Left lung (tissue), 4 donors: ENCODE measurements at regions not wholly inside any gene's neighbourhood (a gene's known extent, or its start where the extent isn't known, plus 50 kb on each side); places are given as distances from the start of the nearest gene placed in this dataset.

Source experiments
- ATAC-seq: fragments of 200-7000 bp; cut with Tn5 transposase; one replicate; pipeline ENCODE4 v1.9.1; 2020; ENCODE audit warnings: moderate library complexity
- DNase-seq, 4 donors: peaks; one replicate each; pipeline ENCODE4 v3.0.0-alpha.2; 2013 to 2020
- H3K27ac ChIP-seq, 2 donors: fragments of 200-600 bp; sonication (generic) in 1 of 2; one replicate each; pipeline versions ENCODE4 v1.5.0 to v1.8.0; 2020 to 2021
- H3K27me3 ChIP-seq, 2 donors: fragments of 200-600 bp; sonication (generic) in 1 of 2; one replicate each; pipeline versions ENCODE4 v1.5.0 to v1.8.0; 2020 to 2021
- H3K36me3 ChIP-seq, 2 donors: fragments of 200-600 bp; sonication (generic) in 1 of 2; one replicate each; pipeline versions ENCODE4 v1.5.0 to v1.8.0; 2020 to 2021
- H3K4me1 ChIP-seq, 2 donors: fragments of 200-600 bp; one replicate each; pipeline ENCODE4 v1.8.0; 2021
- H3K4me3 ChIP-seq, 2 donors: fragments of 200-600 bp; sonication (generic) in 1 of 2; one replicate each; pipeline versions ENCODE4 v1.5.0 to v1.8.0; 2020 to 2021; ENCODE audit warnings: mild to moderate bottlenecking in 1 of 2
- H3K9me3 ChIP-seq, 2 donors: fragments of 200-600 bp; sonication (generic) in 1 of 2; one replicate each; pipeline versions ENCODE4 v1.5.0 to v1.8.0; 2020 to 2021
- intact Hi-C, 2 donors: fragments of 100-400 bp; cut with DNase I; formaldehyde crosslinking; loops; one replicate each; pipeline versions ENCODE4 v1.11.2 to v1.14.2; 2022
- TF ChIP-seq, protein P1 (sequence below), 2 donors: fragments of 200-600 bp; sonication (generic) in 1 of 2; IDR thresholded peaks; one replicate each; pipeline versions ENCODE4 v1.5.0 to v1.8.0; 2021; ENCODE audit warnings: antibody characterized with exemption in 2 of 2
- donor health status: DM: no; HTN: yes; CAD: no.
- donor health status: DM: no; HTN: no; CAD: no.

DNA sequence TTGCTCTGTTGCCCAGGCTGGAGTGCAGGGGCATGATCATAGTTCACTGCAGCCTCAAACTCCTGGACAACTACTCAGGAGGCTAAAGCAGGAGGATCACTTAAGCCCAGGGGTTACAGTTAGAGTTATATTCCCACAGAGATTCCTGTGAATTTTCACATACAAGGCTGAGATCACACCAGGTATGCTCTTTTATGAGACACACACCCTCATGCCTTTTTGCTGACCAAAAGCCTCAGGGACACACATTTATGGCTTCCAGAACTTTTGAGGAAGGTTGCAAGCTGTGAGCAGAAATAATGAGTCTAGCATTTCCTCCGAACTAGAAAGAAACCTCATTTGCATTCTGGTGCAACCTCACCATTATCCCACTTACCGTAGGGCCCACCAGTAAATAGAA is 370.5 kb upstream of the ARID1B start:
- H3K9me3 ChIP-seq, result no peaks in the 10 kb centered on the region
- no peak overlapping the region for H3K27ac ChIP-seq
- H3K27me3 ChIP-seq, result no peaks in the 10 kb centered on the region
- H3K4me1 ChIP-seq, result no peaks in the 10 kb centered on the region
- TF ChIP-seq, protein P1, sequence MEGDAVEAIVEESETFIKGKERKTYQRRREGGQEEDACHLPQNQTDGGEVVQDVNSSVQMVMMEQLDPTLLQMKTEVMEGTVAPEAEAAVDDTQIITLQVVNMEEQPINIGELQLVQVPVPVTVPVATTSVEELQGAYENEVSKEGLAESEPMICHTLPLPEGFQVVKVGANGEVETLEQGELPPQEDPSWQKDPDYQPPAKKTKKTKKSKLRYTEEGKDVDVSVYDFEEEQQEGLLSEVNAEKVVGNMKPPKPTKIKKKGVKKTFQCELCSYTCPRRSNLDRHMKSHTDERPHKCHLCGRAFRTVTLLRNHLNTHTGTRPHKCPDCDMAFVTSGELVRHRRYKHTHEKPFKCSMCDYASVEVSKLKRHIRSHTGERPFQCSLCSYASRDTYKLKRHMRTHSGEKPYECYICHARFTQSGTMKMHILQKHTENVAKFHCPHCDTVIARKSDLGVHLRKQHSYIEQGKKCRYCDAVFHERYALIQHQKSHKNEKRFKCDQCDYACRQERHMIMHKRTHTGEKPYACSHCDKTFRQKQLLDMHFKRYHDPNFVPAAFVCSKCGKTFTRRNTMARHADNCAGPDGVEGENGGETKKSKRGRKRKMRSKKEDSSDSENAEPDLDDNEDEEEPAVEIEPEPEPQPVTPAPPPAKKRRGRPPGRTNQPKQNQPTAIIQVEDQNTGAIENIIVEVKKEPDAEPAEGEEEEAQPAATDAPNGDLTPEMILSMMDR (IDR thresholded peaks at IDR 0.05), result no peak
- H3K4me3 ChIP-seq, result no peak overlapping the region
- DNase-seq (no peak), ATAC-seq (no peak)
- intact Hi-C loops, result no loop called here
- no peaks in the 10 kb centered on the region for H3K36me3 ChIP-seq

DNA sequence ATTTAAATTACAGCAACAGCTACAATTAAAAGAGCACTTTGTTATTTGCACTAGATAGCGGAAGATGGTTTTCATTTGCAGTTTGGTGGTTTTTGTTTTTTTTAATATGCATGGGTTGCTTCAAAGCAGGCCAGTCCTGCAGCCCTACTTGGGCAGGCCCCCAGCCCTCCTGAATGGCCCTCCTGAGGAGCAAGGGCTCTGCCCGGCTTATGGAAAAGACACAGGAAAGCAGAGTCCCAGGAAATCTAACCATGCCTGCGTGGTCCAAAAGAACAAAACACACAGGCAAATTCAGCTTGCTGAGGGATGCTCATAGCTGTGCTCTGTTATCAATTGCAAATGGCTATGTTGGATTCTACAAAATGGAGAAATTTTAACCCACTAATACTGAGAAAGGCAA is 371.1 kb upstream of the ARID1B start:
- H3K4me3 ChIP-seq, result no peak overlapping the region
- ATAC-seq, result no peak
- H3K27me3 ChIP-seq, result no peaks in the 10 kb centered on the region
- DNase-seq, result peak in 1 of 4 donors; percentile 41
- H3K36me3 ChIP-seq, result no peaks in the 10 kb centered on the region
- intact Hi-C loops, result no loop called here
- H3K4me1 ChIP-seq, result no peaks in the 10 kb centered on the region
- TF ChIP-seq, protein P1 (IDR thresholded peaks at IDR 0.05), result no peak
- H3K27ac ChIP-seq, result no peak overlapping the region
- H3K9me3 ChIP-seq, result no peaks in the 10 kb centered on the region

DNA sequence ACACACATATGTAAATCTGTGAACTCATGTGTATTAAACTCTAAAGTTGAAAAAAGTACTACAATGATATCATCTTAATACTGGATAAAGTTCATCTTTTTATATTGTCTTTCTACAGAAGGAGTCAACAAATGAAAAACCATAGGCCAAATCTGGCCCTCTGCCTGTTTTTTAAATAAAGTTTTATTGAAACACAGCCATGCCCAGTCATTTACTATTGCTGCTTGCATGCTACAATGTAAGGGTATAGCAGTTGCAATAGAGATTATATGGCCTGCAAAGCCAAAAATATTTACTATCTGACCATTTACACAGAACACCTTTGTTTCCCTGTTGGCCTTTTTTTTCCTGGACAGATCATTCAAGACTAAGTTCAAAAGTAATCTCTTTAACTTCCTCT is 374.6 kb upstream of the ARID1B start:
- no peak for ATAC-seq
- Histone ChIP-seq H3K9me3 (no peaks in the 10 kb centered on the region), H3K27me3 (peaks cover 0 to 5% of the 10 kb centered on the region in 2 donors), H3K36me3 (no peaks in the 10 kb centered on the region), H3K4me1 (no peaks in the 10 kb centered on the region), H3K27ac (no peak overlapping the region), H3K4me3 (no peak overlapping the region)
- intact Hi-C loops, result no loop called here
- no peak for DNase-seq
- TF ChIP-seq, protein P1 (IDR thresholded peaks at IDR 0.05), result no peak

DNA sequence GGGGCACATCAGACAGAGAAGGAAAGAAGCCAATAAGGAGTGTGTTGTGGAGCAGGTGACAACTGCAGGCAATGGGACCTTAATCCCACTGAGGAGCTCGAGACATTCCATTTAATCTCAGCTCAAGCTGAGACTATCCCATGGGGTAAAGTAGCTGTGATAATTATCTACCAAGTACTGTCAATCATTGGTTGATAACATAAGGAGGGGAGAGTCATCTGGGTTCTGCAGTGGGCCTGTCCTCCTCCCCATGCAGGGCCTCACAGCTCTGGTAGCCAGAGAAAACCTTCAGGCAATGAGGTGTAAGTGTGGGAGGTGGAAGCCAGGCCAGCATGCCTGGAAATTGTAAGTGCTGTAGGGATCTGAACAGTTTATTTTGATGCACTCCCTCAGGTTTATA is 375.0 kb upstream of the ARID1B start:
- intact Hi-C loops, result no loop called here
- no peak for ATAC-seq
- peaks cover 0 to 7% of the 10 kb centered on the region in 2 donors for H3K27me3 ChIP-seq
- H3K27ac ChIP-seq, result no peak overlapping the region
- DNase-seq, result no peak
- H3K4me3 ChIP-seq, result no peak overlapping the region
- no peaks in the 10 kb centered on the region for H3K4me1 ChIP-seq
- H3K9me3 ChIP-seq, result no peaks in the 10 kb centered on the region
- no peaks in the 10 kb centered on the region for H3K36me3 ChIP-seq
- TF ChIP-seq, protein P1 (IDR thresholded peaks at IDR 0.05), result no peak

DNA sequence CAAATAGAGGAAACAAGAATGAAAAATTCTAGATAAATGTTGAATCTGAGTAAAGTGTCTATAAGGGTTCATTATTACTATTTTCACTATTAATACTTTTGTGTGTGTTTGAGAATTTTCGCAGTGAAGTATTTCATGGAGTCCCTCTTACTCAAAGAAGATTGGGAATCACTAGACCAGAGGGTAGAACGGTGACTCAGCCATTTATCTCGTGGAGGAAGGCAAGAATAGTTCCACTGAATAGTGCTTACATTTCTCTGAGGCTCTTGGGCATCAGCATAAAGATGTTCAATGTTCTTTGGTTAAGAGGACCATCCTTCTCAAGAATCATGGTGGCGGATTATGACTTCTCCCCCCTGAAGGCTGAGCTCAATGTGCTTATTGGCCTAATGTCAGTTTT is 376.7 kb upstream of the ARID1B start:
- ATAC-seq (no peak), DNase-seq (no peak)
- H3K27me3 ChIP-seq, result peaks cover 0 to 16% of the 10 kb centered on the region in 2 donors
- H3K9me3 ChIP-seq, result no peaks in the 10 kb centered on the region
- H3K27ac ChIP-seq, result no peak overlapping the region
- no peak overlapping the region for H3K4me3 ChIP-seq
- intact Hi-C loops, result no loop called here
- no peaks in the 10 kb centered on the region for H3K4me1 ChIP-seq
- H3K36me3 ChIP-seq, result no peaks in the 10 kb centered on the region
- TF ChIP-seq, protein P1 (IDR thresholded peaks at IDR 0.05), result no peak
